Stomach (tissue), 4 donors: ENCODE measurements at regions not wholly inside any gene's neighbourhood (a gene's known extent, or its start where the extent isn't known, plus 50 kb on each side); places are given as distances from the start of the nearest gene placed in this dataset.
"Not testable (repeated sequence)": the region's sequence is repeated elsewhere in the genome, so short reads cannot be mapped to it uniquely, and the experiment has no call there.

Experiments used
- CTCF ChIP-seq, 7 experiments: fragments of 450-650 bp in 4 of 7; fragments of 200-600 bp in 3 of 7; sonication (generic) in 3 of 7; IDR thresholded peaks; one replicate each; pipeline ENCODE4 v1.5.1; 2016 to 2019; ENCODE audit warnings: antibody characterized with exemption in 7 of 7, control low read depth in 2 of 7, mild to moderate bottlenecking in 1 of 7
- EP300 ChIP-seq: sonication (generic); formaldehyde crosslinking; IDR thresholded peaks from one replicate; pipeline ENCODE4 v1.6.1; 2017; ENCODE audit warnings: antibody characterized with exemption
- POLR2A ChIP-seq, 4 donors: fragments of 450-650 bp; IDR thresholded peaks; one replicate each; pipeline ENCODE4 v1.6.1; 2016; ENCODE audit warnings: antibody characterized with exemption in 4 of 4, control low read depth in 2 of 4, mild to moderate bottlenecking in 1 of 4, moderate library complexity in 1 of 4

GRCh38 chr4:135447598-135447997 is 1246.0 kb upstream of the PABPC4L start:
- TF ChIP-seq CTCF (IDR thresholded peaks at IDR 0.05); EP300; POLR2A (IDR thresholded peaks at IDR 0.05): not testable (repeated sequence)
